Neural progenitor cell (in vitro differentiated cells): ENCODE measurements at regions not wholly inside any gene's neighbourhood (a gene's known extent, or its start where the extent isn't known, plus 50 kb on each side); places are given as distances from the start of the nearest gene placed in this dataset.

Experiments used
- EZH2phosphoT487 ChIP-seq: fragments of 200-600 bp; sonication (generic); IDR thresholded peaks from 2 replicates; pipeline ENCODE4 v1.6.1; 2017; ENCODE audit warnings: antibody characterized with exemption
- TF ChIP-seq, protein P1 (sequence below): fragments of 200-600 bp; sonication (generic); IDR thresholded peaks from 2 replicates; pipeline ENCODE4 v1.5.1; 2017; ENCODE audit warnings: antibody characterized with exemption, mild to moderate bottlenecking

DNA sequence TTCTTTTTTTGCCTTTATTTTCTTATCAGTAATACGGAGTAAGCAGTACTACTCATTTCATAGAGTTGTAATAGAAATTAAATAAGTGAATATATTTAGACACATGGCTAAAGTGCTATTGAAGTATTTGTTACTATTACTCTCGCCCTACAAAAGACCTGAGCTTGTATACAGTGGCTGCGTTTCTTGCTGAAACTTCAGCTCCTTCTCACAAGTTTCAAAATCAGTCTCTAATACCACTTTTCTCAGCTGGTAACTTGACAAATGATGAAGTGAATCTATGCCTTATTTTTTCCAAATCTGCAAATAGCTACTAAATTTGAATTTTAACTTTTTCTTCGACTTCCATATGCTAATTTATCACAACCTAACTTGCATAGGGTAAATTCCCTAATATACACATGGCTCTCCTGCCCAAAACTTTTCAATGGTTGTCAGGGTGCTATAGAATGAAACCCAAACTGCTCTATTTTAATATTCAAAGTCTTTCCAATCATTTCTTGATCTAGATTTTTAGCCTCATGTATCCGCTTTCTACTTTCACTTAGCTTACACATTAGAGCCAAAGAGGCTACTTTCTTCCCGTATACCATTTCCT, 347.8 kb upstream of the GULP1 start:
- TF ChIP-seq, protein P1, sequence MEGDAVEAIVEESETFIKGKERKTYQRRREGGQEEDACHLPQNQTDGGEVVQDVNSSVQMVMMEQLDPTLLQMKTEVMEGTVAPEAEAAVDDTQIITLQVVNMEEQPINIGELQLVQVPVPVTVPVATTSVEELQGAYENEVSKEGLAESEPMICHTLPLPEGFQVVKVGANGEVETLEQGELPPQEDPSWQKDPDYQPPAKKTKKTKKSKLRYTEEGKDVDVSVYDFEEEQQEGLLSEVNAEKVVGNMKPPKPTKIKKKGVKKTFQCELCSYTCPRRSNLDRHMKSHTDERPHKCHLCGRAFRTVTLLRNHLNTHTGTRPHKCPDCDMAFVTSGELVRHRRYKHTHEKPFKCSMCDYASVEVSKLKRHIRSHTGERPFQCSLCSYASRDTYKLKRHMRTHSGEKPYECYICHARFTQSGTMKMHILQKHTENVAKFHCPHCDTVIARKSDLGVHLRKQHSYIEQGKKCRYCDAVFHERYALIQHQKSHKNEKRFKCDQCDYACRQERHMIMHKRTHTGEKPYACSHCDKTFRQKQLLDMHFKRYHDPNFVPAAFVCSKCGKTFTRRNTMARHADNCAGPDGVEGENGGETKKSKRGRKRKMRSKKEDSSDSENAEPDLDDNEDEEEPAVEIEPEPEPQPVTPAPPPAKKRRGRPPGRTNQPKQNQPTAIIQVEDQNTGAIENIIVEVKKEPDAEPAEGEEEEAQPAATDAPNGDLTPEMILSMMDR = no peak
- TF ChIP-seq EZH2phosphoT487 = no peak
